HG03460 (cell line): ENCODE measurements at regions not wholly inside any gene's neighbourhood (a gene's known extent, or its start where the extent isn't known, plus 50 kb on each side); places are given as distances from the start of the nearest gene placed in this dataset.

ENCODE experiments used
- ATAC-seq: cut with Tn5 transposase; IDR thresholded peaks from one replicate; pipeline ENCODE4 v1.9.1; 2021; ENCODE audit not compliant: unreplicated experiment

- ATAC-seq = no peak
These were observed 195.5 kb upstream of the CIBAR2 start for GRCh38 chr16:85307552-85308364.

DNA sequence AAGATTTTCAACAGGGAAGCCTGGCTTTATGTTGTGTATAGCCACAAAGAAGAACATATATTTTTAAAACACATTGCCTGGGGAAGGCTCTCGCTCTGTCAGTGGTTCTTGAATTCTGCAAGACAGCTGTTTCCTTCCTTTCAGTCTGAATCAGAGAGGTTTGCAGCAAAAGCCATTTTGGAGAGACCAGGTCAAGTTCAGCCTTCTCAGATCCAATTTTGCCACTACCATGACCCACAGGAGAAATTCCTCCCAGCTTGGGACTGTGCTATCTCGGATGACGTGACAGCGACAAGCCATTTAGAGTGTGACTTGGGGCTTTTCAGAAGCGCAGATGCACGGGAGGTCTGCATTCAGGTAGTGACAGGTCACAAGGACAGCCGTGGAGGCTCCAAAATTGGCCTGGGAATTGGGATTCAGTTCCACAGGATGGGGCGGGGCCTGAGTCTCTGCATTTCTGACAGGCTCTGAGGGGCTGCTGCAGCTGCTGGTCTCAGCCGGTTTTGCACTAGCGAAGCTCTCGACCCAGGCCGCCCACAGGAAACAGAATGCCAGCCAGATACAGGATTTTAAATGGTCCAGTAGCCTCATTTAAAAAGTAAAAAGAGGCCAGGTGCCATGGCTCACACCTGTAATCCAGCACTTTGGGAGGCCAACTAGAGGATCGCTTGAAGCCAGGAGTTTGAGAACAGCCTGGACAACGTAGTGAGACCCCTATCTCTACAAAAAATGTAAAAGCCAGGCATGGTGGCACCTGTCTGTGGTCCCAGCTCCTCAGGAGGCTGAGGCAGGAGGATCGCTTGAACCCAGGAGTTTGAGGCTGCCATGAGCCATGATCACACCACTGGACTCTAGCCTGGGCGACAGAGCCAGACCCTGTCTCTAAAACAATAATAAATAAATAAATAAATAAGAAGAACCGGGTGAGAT lies 196.6 kb upstream of the CIBAR2 start:
- no peak for ATAC-seq

DNA sequence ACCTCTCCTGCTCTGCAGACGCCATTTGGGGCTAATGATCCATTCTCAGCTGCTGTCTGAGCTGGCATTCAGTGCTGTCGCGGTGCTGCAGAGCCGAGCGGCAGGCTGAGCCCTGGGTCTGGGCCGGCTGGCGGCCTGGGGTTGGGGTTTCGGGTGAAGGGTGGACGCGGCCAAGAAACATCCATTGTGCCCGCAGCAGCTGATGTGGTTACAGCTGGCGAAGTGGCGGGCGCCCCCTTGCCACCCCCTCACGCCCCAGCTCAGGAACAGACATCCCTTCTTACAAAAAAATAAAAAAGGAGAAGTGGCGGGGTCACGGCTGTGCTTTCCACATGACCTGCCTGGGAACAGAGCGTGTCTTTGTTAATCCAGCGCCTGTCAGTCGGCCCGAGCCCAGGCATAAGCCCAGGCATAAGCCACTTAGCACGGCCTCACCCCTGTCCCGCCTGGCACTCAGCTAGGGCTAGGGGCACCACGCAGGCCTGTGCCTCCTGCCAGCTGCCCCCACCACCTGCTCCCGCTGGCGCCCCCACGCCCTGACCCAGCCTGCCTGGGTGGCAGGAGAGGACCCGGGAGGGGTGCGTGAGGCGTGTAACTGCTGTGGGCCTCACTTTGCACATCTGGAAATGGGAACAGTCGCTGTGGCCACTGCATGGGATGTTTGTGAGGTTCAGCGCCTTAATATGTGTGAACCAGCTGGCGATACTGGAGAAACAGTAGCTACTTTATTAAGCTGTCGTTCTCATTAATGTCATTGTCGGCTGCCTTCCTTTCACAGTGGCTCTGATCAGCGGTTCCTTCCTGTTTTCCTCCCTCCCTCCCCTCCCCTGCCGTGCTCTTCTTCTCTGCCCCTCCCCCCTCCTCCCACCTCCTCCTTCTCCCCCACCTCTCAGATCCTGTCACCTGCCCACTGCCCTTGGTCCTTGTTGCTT lies 197.7 kb upstream of the CIBAR2 start:
- no peak for ATAC-seq

GRCh38 chr16:85310868-85311585 lies 198.8 kb upstream of the CIBAR2 start:
- no peak for ATAC-seq

DNA sequence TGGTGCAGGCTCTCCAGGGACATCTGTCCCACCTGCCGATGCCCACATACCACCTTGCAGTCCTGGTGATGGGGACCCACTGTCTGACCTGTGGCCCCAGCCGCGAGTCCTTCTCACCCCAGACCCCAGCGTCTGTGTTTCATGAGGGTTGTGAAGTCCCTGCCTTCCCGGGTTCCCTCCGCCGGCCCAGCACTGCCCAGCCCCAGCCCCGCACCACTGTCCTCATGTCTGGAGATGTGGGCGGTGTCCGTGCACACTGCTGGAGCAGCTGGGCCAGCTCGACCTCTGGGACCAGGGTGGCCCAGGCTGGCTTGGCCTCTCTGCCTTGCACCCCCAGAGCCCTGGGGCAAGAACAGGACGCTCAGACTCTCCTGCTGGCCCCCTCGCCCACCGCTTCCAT lies 199.5 kb upstream of the CIBAR2 start:
- no peak for ATAC-seq

DNA sequence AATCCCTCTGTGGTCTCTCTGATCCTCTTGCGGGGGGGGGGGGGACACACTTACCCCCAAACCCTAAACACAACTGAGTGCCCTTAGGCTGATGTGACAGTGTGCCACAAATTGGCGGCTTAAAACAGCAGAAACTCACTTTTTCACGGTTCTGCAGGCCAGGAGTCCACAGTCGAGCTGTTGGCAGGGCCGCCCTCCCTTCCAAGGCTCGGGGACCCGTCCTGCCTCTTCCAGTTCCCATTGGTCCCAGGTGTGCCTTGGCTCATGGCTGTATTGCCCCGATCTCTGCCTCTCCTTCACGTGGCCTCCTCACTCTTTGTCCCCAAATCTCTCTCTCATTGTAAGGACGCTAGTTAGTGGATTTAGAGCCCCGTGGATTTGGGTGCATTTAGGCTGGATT lies 199.9 kb upstream of the CIBAR2 start:
- no peak for ATAC-seq

DNA sequence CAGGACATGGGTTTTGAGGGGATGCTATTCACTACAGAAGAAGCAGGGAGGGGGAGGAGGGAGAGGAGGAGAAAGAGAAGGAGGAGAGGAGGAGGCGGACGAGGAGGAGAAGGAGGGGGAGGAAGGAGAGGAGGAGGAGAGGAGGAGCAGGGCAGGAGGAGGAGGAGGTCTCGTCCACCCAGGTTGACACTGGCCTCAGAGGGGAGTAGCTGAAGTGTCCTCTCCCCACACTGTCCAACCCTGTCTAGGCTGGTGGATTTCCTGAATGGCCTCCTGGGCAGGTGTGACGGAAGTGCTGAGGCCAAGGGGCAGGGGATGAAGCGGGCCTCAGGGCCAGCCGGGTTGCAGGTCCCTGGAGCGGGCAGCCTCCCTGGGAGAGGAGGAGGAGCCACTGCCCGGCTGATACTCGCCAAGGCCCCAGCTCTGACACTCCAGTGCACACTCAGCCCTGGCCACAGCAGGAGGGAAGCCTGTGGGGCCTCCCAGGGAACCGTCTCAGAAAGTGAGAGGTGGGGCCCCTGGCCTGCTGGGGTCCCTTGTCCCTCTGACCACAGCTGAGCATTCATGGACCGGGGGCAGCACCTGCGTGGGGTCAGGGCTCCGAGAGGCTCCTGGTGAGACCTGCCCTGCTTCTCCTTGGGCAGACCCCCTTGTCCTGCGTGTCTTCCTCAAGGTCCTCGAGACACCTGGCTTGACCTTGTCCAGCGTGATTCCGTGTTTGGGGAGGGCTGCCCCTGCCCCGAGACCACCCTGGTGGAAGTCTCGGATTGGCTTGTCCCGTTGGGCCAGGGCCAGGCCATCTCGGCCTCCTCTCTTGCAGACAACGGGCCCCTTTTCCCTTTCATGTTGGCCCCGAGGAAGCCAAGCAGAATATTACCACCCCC lies 200.6 kb upstream of the CIBAR2 start:
- ATAC-seq = no peak

- no peak for ATAC-seq
These were observed 201.4 kb upstream of the CIBAR2 start for GRCh38 chr16:85313526-85314301.

DNA sequence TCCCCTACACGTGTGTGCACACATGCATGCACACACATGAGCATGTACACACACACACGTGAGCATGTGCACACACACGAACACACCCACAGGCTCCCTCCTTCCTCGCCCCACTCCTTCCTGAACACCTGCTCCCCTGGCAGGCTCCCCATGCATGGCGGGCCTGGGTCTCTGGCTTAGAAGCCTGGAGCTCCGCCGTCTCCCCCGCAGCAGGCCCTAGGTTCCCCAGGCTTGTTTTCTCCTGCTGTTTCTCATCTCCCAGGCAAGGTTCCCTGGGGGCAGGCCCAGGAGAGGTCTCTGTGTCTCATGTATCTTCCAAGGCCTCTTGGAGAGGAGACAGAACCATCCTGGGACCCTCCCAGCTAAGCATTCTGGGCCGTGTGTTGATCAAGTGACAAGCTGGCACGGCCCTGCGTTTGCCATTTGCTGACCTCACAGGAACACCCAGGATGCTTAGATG lies 202.3 kb upstream of the CIBAR2 start:
- ATAC-seq = no peak

GRCh38 chr16:85315866-85316265 lies 203.6 kb upstream of the CIBAR2 start:
- no peak for ATAC-seq

GRCh38 chr16:85316321-85316919 lies 204.1 kb upstream of the CIBAR2 start:
- ATAC-seq = no peak

DNA sequence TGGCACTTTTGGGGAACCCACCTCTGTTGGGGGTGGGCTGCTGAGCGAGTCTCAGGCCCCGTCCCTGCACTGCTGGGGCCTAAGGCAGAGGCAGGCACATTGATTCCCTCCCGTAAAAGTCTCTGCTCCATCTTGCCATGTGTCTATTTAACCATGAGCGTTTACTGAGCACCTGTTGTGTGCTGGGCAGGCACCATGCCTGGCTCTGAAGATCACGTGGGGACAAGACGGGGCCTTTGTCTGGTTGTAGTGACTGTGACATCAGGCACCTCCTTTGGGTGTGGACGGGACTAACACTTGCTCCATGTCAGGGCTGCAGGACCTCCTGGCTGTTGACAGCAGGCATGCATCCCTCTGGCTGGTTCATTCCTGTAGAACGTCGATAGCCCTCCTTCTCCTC lies 204.7 kb upstream of the CIBAR2 start:
- no peak for ATAC-seq

DNA sequence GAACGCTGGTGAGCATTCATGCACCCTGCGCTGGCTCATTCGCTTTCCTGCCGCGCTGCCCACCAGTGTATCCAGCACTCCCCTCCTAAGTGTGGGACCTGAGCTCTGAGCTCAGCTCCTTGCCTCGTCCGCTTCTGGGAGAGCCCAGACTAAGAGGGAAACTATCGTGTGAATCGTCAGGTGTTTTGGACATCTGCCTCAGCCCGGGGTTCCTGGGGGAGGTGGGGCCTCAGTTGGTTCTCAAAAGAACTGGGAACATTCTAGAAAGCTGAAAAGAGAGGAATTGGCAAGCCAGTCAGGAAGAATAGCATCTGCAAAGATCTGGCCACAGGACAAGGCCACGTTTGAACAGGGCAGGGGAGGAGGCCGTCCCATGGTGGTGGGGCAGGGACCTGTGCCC lies 205.4 kb upstream of the CIBAR2 start:
- no peak for ATAC-seq

- no peak for ATAC-seq
These were observed 207.1 kb upstream of the CIBAR2 start for GRCh38 chr16:85319208-85319983.

GRCh38 chr16:85319984-85320440 lies 207.7 kb upstream of the CIBAR2 start:
- no peak for ATAC-seq

DNA sequence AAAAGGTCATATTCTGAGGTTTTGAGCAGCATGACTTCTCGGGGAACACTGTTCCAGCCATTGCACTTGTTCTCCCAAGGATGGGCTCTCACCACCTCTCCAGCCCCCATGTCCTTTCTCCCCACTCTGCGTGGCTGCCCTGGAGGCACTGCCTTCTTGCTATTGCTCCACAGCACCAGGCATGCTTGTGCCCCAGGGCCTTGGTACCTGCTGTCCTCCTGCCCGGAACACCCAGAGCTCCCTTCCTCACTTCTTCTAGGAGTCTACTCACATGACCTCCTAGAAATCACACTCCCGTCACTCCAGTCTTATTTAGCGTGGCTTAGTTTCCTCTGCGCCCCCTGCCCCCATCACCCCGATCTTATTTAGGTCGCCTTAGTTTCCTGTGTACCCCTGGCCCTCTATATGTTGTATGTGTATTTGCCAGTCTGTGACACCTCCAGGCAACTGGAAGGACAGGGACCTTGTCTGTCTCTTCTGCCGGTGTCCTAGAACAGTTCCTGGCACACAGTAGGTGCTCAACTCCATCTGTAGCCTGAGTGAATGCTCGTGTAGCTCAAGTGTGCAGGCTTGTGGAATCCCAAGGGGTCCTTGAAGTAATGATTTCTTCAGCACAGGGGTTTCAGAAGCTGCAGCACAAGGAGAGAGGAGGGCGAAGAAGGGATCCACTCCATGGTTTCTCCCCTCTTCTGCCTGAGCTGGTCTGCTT lies 208.6 kb upstream of the CIBAR2 start:
- ATAC-seq = no peak
